HG02852 (cell line): ENCODE measurements at regions not wholly inside any gene's neighbourhood (a gene's known extent, or its start where the extent isn't known, plus 50 kb on each side); places are given as distances from the start of the nearest gene placed in this dataset.

Experiments
- ATAC-seq: cut with Tn5 transposase; IDR thresholded peaks from one replicate; pipeline ENCODE4 v1.9.1; 2021; ENCODE audit warnings: mild to moderate bottlenecking, moderate library complexity; ENCODE audit not compliant: unreplicated experiment

- ATAC-seq: no peak
Observed at GRCh38 chr2:41894563-41895333, 153.1 kb upstream of the PKDCC start.

- no peak for ATAC-seq
Observed at GRCh38 chr2:41895334-41895664, 152.5 kb upstream of the PKDCC start.

- peak; percentile 98 for ATAC-seq
Observed at GRCh38 chr2:41896186-41896846, 151.5 kb upstream of the PKDCC start.

- ATAC-seq: no peak
Observed at GRCh38 chr2:41899189-41899588, 148.6 kb upstream of the PKDCC start.

GRCh38 chr2:41900101-41900577 lies 147.7 kb upstream of the PKDCC start:
- ATAC-seq: no peak

GRCh38 chr2:41902897-41903296 lies 144.9 kb upstream of the PKDCC start:
- ATAC-seq: no peak

GRCh38 chr2:41903474-41904135 lies 144.2 kb upstream of the PKDCC start:
- ATAC-seq: no peak

- ATAC-seq: no peak
Observed at GRCh38 chr2:41904459-41904858, 143.4 kb upstream of the PKDCC start.

GRCh38 chr2:41905597-41906337 lies 142.1 kb upstream of the PKDCC start:
- ATAC-seq: no peak

GRCh38 chr2:41906338-41906725 lies 141.5 kb upstream of the PKDCC start:
- ATAC-seq: no peak

- ATAC-seq: no peak
Observed at GRCh38 chr2:41907141-41907540, 140.7 kb upstream of the PKDCC start.

- ATAC-seq: no peak
Observed at GRCh38 chr2:41907771-41908207, 140.0 kb upstream of the PKDCC start.

- ATAC-seq: no peak
Observed at GRCh38 chr2:41908349-41908748, 139.5 kb upstream of the PKDCC start.

GRCh38 chr2:41909584-41909983 lies 138.2 kb upstream of the PKDCC start:
- ATAC-seq: no peak

GRCh38 chr2:41910126-41910525 lies 137.7 kb upstream of the PKDCC start:
- no peak for ATAC-seq

- no peak for ATAC-seq
Observed at GRCh38 chr2:41911033-41911432, 136.8 kb upstream of the PKDCC start.

- ATAC-seq: no peak
Observed at GRCh38 chr2:41912337-41912736, 135.5 kb upstream of the PKDCC start.

GRCh38 chr2:41912776-41913175 lies 135.0 kb upstream of the PKDCC start:
- ATAC-seq: no peak

- no peak for ATAC-seq
Observed at GRCh38 chr2:41913311-41913710, 134.5 kb upstream of the PKDCC start.

- ATAC-seq: no peak
Observed at GRCh38 chr2:41913921-41914609, 133.8 kb upstream of the PKDCC start.

GRCh38 chr2:41914936-41915335 lies 132.9 kb upstream of the PKDCC start:
- ATAC-seq: no peak
